ENCODE measurements at regions not wholly inside any gene's neighbourhood (a gene's known extent, or its start where the extent isn't known, plus 50 kb on each side); places are given as distances from the start of the nearest gene placed in this dataset.

DNA sequence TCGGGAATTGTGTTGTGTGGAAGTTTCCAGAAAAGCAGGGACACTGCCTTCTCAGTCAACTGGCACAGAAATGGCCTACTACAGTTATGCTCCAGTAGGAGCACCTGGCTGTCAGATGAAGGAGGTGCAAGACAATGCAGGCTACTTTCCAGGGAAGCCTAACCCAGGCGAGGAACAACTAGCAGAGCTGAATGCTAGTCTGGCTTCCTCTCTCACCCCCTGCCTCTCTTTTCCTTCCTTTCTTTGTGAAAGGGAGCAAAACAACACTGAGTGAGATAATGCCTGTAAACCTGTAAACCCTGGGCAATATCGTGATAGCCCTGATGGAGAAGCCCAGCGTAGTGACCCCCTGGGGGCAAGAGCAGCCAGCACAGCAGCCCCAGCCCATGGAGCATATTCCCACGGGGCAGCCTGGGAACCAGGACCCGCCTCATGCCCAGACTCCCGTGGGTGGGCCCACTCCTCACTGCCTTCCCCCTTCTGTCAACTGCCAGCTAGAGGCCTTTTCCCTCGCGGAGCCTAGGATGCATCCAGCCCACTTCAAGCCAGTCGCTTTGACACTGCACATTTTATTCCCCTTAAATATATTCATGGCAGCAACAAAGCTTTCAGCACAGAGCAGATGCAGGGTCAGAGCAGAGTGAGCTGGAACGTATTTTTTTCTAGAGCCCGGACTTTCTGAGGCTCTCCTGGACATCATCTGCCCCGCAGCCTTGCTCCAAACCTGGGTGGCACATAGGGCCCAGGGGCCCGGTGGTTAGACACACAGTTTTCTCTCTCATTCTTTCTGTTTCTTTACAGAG, 77.0 kb downstream of the PDCL3 start:
- DNase-seq (ENCODE audit: insufficient read length, low spot score) (no peak), FAIRE-seq (no peak)
- TF ChIP-seq CTCF (IDR thresholded peaks at IDR 0.05; ENCODE audit: insufficient read depth, missing control alignments): no peak

DNA sequence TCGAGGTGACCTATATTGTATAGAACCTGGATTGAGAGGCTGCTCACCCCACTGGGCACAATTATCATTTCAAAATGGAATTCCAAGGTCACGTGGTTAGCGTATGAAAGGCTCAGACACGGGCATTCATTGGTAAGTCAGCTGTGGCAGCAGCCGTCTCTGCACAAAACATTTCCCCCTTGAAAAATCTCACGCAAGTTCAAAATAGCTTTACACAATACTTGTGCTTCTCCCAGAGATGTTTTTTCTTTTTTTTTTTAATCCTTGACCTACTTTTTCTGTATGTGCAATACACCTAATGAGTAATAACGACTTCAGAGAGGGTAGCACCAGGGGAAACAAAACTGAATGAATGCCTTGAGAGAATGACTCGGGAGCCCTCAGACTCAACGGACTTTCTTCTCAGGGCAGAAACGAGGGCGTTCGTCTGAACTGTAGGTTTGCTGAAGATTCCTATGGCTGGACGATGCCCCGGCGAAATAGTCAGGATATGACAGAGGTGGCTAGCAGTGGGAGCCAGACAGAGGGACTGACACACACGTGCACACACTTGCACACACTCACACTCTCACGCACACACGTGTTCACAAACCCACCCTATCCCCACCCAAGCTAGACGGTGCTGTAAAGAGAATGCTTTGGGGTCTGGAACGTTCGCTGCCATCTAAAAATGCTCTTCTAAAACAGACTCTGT, 77.8 kb downstream of the PDCL3 start:
- TF ChIP-seq CTCF (IDR thresholded peaks at IDR 0.05; ENCODE audit: insufficient read depth, missing control alignments): no peak
- no peak for FAIRE-seq
- no peak for DNase-seq (ENCODE audit: insufficient read length, low spot score)

DNA sequence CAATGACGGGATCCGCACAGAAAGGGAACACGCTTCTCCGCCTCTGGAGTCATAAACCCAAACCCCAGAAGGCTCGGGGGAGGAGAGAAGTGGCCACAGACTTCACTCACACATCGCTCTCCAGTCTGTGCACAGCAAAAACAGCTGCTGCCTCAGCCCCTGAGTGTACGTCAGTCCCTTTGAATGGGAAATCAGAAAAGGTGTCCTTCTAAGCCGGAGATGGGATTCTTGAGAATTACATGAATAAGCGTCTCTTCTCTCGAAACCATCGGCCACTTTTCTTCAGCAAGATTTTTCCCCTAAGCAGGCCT, 78.3 kb downstream of the PDCL3 start:
- TF ChIP-seq CTCF (IDR thresholded peaks at IDR 0.05; ENCODE audit: insufficient read depth, missing control alignments): no peak
- FAIRE-seq (no peak), DNase-seq (ENCODE audit: insufficient read length, low spot score) (no peak)

DNA sequence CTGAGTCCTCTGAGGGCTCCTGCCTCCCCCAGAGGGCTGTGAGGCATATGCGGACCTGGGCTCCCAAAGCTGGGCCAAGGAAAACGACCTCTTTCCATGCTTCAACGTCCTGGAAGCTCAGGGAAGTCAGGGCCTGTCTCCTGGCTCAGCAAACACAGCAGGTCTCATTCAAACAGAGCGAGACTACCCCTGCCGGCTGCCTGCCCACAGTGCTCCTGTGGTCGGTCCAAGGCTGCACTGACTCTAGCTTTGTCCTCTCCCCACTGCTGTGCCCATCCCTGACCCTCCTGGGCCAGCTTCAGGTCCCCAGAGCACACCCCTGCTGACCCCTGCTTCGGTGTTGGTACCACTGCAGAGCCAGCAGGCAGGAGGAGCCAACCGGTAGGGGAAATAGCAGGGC, 79.6 kb downstream of the PDCL3 start:
- no peak for TF ChIP-seq CTCF (IDR thresholded peaks at IDR 0.05; ENCODE audit: insufficient read depth, missing control alignments)
- FAIRE-seq (no peak), DNase-seq (ENCODE audit: insufficient read length, low spot score) (no peak)

DNA sequence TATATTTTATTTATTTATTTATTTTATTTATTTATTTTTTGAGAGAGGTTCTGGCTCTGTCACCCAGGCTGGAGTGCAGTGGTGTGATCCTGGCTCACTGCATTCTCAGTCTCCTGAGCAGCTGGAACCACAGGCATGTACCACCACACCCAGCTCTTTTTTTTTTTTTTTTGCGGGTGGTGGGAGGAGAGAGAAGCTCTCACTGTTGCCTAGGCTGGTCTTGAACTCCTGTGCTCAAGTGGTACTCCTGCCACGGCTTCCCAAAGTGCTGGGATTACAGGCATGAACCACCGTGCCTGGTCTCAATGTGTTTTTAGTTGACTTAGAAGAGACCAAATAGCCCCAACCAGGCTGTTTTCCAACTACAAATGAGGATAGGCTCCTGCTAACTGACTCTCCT, 80.7 kb downstream of the PDCL3 start:
- DNase-seq (ENCODE audit: insufficient read length, low spot score) (no peak), FAIRE-seq (no peak)
- no peak for TF ChIP-seq CTCF (IDR thresholded peaks at IDR 0.05; ENCODE audit: insufficient read depth, missing control alignments)

DNA sequence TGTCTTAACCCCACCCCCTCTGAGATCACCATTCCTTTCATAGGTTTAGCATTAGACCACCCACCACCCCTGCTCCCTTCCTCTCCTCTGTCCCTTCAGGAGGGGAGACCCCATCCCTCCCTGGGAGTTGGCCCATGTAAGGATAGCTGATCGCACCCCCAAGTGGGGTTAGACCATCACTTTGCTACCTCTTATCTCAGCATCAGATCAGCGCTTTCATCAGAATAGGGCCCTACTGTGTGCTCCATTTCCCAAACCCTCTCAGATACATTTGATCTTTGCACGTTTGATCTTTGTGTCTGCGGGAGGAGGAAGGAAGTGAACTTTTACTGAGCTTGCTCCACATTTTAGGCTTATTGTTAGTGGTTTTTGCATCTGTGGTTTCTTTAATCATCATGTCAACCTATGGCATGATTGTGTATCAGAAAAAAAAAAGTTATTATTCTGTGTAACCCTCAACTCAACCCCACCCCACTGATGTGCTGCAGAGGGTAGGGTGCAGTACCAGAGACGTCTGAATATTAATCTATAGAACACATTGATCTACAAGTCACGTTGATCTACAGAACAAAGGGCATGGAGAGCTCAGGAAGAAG, 81.2 kb downstream of the PDCL3 start:
- FAIRE-seq: no peak
- no peak for DNase-seq (ENCODE audit: insufficient read length, low spot score)

More for the DNA sequence above, 81.2 kb downstream of the PDCL3 start:
- no peak for TF ChIP-seq CTCF (IDR thresholded peaks at IDR 0.05; ENCODE audit: insufficient read depth, missing control alignments)
